Esophagus muscularis mucosa (tissue), 4 donors: ENCODE measurements at regions not wholly inside any gene's neighbourhood (a gene's known extent, or its start where the extent isn't known, plus 50 kb on each side); places are given as distances from the start of the nearest gene placed in this dataset.

Experiments
- CTCF ChIP-seq, 3 experiments: fragments of 200-600 bp in 2 of 3; fragments of 450-650 bp in 1 of 3; sonication (generic) in 2 of 3; IDR thresholded peaks; one replicate each; pipeline ENCODE4 v1.5.1; 2017 to 2019; ENCODE audit warnings: antibody characterized with exemption in 3 of 3, mild to moderate bottlenecking in 2 of 3, moderate library complexity in 1 of 3
- EP300 ChIP-seq: sonication (generic); formaldehyde crosslinking; IDR thresholded peaks from one replicate; pipeline ENCODE4 v1.6.1; 2017; ENCODE audit warnings: antibody characterized with exemption
- POLR2A ChIP-seq: fragments of 450-650 bp; IDR thresholded peaks from one replicate; pipeline ENCODE4 v1.6.1; 2017; ENCODE audit warnings: antibody characterized with exemption, moderate library complexity, mild to moderate bottlenecking, low read depth

GRCh38 chr4:125184116-125184515, 130.6 kb upstream of the FAT4 start:
- TF ChIP-seq POLR2A, result no peak
- no peak for TF ChIP-seq EP300
- TF ChIP-seq CTCF (IDR thresholded peaks at IDR 0.05), result no peak
